Stimulated activated CD8-positive, alpha-beta memory T cell treated with anti-CD3 and anti-CD28 coated beads, Interleukin-2, amount 100 ng/mL, for 48 hours (primary cell): ENCODE measurements at regions not wholly inside any gene's neighbourhood (a gene's known extent, or its start where the extent isn't known, plus 50 kb on each side); places are given as distances from the start of the nearest gene placed in this dataset.

Experiments
- DNase-seq, 2 donors: peaks; one replicate each; pipeline ENCODE4 v3.0.0-alpha.2; 2020; ENCODE audit warnings: low read depth in 2 of 2

DNA sequence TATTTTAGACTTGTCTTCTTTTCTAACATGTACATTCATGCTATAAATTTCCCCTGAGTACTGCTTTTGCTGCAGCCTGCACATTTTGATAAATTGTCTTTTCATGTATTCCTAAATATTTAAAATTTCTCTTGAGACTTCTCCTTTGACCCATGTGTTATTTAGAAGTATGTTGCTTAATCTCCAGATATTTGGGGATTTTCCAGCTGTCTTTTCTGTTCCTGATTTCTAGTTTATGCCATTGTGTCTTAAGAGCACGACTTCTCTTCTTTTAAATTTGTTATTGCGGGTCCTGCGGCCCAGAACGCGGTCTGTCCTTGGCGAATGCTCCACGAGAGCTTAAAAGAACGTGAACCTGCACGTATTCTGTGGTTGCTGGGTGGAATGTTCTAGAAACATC, 136.4 kb downstream of the KIF26A start:
- DNase-seq = no peak

GRCh38 chr14:104277416-104278213, 139.2 kb downstream of the KIF26A start:
- no peak for DNase-seq

- no peak for DNase-seq
These were observed 139.8 kb downstream of the KIF26A start for GRCh38 chr14:104278214-104278534.

DNA sequence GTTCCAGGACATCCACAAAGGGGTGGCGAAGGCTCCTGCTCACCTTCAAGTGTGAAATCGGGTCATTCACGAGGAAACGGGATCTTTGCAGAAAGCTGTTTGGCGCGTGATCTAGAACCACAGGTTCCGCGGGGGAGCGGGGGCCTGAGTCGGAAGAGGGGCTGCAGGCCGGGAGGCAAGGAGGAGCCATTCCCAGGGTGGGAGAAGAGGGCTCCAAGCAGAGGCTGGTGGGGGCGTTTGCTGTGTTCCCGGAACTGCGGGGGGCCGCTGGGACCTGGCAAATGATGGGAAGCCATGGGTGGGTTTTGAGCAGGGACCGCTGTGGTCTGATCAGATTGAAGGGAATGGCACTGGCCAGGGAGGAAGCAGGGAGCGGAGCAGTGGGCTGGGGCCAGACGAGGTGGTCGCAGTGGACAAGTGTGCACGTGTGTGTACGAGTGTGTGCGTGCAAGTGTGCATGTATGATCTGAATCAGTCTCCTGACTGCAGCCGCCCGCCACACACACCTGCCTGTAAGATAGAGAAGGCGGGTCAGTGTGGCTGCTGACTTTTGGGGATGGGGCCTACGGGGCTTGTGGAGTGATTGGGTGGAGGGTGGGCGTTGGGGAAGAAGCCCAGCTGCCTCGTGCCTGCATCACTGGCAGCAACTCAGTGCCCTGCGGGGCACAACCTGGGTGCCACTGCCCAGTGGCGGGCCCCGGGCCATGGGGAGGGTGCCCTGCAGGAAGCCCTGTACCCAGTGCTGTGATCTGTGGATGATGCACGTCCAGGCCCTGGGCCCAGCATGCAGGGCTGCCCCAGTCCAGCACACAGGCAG, 141.9 kb downstream of the KIF26A start:
- DNase-seq = no peak

DNA sequence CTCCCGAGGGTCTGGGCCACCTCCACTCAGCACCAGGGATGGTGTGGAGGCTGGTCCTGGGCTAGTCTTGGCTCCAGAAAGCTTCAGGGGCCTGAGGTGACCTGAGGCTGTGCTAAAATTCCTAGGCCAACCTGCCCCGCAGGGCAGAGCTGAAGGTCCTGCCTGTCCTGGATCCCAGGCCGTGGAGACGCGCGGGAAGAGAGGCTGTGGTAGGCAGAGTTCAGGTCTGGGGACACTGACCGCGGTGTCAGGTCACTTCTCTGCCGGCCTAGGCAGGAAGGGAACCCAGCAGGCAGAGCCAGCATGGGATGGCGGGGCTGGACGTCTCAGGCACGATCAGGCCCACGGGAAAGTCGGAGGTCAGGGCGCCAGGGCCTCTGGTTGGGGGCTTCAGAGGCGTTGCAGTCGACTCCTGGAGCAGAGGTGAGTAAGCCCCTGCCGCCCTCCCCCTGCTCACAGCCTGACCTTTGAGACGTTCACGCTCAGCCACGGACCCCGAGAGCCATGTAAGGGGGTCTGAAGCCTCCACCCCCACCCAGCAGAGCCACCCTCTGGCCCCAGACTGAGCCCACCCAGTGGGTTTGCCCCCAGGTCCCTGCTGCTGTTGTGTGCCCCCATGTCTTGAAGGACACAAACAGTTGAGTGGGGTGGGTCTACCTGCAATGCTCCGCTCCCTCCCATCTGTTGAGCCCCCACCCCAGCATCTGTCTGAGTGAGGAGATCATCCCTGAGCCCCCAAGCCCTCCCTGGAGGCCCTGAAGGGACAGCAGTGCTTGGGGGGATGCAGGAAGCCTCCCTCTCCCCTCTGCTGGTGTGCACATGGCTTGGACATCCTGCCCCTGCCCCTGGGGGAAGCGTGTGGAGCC, 142.7 kb downstream of the KIF26A start:
- DNase-seq = no peak

- DNase-seq = no peak
These were observed 143.4 kb downstream of the KIF26A start for GRCh38 chr14:104281768-104282301.

- no peak for DNase-seq
These were observed 144.2 kb downstream of the KIF26A start for GRCh38 chr14:104282332-104283196.

DNA sequence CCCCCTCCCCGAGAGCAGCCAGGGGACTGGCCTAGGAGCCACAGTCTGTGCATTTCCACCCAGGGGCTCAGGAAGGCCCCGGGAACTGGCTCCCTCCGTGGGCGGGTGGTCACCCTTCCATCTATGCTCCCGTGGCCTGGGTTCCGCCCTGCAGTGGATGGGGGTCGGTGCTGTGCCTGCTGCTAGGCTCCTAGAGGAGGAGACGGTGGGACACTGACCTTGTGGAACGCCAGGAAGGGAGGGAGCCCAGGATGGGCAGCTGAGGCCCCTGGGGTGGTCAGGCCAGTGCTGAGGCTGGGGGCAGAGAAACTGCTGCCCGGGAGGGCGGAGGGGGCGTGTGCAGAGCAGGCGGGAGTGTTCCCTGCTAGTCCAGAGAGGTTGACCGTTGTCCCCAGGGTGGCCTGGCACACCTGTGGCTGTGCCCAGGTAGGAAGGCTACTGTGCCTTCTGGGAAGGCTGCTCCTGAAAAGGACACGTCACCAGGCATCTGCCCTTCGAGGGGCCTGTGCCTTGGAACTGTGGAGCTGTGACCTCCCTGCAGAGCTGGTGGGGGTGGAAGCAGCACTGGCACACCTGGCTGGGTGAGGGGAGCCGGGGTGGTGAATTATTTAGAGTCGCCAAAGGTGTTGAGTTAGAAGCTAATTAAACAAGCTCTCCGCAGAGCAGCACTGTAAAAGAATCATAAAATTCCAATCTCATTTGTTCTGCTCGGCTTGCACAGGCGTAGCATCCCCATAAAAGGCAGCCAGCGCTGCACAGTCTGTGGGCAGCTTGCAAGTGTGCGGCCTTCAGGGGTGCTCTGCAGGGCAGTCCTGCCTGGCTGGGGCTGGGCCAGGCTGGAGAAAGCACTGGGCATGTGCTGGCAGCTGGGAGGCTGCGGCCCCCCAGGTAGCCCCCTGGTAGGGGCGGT, 145.1 kb downstream of the KIF26A start:
- DNase-seq = no peak

- DNase-seq = no peak
These were observed 145.8 kb downstream of the KIF26A start for GRCh38 chr14:104284107-104284592.

- no peak for DNase-seq
These were observed 146.5 kb downstream of the KIF26A start for GRCh38 chr14:104284636-104285507.

- no peak for DNase-seq
These were observed 147.1 kb downstream of the KIF26A start for GRCh38 chr14:104285508-104285840.

DNA sequence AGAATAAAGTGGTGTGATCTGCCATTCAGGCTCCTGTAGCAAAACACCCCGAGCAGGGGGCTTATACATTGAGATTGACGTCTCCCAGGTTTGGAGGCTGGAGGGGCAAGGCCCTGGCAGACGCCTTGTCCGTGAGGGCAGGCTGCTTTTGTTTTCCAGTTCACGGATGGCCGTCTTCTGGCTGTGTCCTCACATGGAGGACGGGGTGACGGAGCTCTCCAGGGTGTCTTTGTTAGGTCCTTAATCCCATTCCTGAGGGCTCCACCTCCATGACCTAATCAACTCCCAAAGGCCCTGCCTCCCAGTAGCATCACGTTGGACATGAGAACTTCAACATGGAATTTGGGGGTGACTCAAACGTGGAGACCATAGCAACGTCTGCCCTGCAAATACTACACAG, 147.7 kb downstream of the KIF26A start:
- DNase-seq = no peak

DNA sequence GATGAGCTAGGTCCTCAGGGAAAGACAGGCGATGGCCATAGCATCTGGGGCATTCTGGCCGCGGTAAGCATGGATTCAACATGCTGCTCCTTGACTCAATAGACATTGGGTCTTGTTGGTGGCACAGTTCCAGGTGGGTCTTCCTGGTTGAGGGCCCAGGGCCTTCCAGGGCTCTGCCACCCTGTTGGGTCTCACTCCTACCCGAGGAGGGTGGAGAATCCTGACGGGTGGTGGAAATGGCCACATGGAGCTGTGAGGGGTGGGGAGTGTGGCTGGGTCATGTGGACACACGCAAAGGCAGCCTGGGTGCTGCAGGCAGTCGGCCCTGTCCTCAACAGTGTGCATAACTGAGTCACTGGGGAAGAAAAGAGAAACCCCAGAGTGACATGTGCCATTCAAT, 148.1 kb downstream of the KIF26A start:
- no peak for DNase-seq

GRCh38 chr14:104287301-104288009, 149.1 kb downstream of the KIF26A start:
- DNase-seq = no peak

DNA sequence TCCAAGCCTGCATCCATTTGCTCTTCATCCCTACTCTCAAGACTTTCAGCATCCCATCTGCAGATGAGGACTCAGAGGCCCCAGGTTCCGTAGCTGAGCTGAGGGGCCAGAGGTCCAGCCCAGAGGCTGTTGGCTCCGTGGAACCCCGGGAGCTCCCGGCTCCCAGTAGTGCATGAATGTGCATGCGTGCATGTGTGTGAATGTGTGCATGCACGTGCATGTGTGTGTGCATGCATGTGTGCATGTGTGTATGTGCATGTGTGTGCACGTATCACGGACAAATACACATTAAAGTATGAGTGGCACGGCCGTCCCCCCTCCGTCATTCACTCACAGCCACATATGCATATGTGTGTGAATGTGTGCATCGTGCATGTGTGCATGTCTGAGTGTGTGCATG, 149.9 kb downstream of the KIF26A start:
- DNase-seq = no peak

DNA sequence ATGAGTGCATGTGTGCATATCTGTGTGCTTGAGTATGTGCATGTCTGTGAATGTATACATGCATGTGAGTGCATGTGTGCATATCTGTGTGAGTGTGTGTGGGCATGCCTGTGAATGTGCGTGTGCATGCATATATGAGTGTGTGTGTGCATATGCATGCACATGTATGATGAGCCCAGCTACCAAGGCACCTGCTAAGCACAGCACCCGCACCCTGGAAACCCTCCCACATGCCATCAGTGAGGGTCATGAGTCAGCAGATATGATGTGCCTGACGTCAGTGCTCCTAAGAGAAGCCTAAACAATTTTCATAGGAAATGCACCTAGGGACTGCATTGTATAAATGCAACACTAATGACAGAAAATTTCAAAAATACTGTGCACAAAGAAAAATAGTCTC, 151.1 kb downstream of the KIF26A start:
- DNase-seq = no peak

- DNase-seq = no peak
These were observed 151.8 kb downstream of the KIF26A start for GRCh38 chr14:104290058-104290667.

- DNase-seq = no peak
These were observed 152.4 kb downstream of the KIF26A start for GRCh38 chr14:104290756-104291122.
